Neural progenitor cell (in vitro differentiated cells): ENCODE measurements at regions not wholly inside any gene's neighbourhood (a gene's known extent, or its start where the extent isn't known, plus 50 kb on each side); places are given as distances from the start of the nearest gene placed in this dataset.

Experiments used
- DNase-seq: peaks from one replicate; pipeline ENCODE4 v3.0.0-alpha.2; 2016; ENCODE audit warnings: low spot score
- H2AFZ ChIP-seq: fragments of 200-600 bp; sonication (generic); replicated peaks from 2 replicates; pipeline ENCODE4 v1.6.1; 2016; ENCODE audit warnings: antibody characterized with exemption
- H3F3A ChIP-seq: fragments of 200-600 bp; sonication (generic); 2 replicates; pipeline ENCODE4 v1.6.1; 2016; ENCODE audit warnings: antibody characterized with exemption, low read depth
- H3K27ac ChIP-seq: fragments of 200-600 bp; sonication (generic); 2 replicates; pipeline ENCODE4 v1.5.1; 2016; ENCODE audit warnings: mild to moderate bottlenecking
- H3K27me3 ChIP-seq: fragments of 200-600 bp; sonication (generic); 2 replicates; pipeline ENCODE4 v1.6.1; 2016; ENCODE audit warnings: mild to moderate bottlenecking, moderate library complexity
- H3K36me3 ChIP-seq: fragments of 200-600 bp; sonication (generic); 2 replicates; pipeline ENCODE4 v1.5.1; 2016
- H3K4me1 ChIP-seq: fragments of 200-600 bp; sonication (generic); 2 replicates; pipeline ENCODE4 v1.6.1; 2016; ENCODE audit warnings: mixed run types
- H3K4me2 ChIP-seq: fragments of 200-600 bp; sonication (generic); 2 replicates; pipeline ENCODE4 v1.6.1; 2016
- H3K4me3 ChIP-seq: fragments of 200-600 bp; sonication (generic); 2 replicates; pipeline ENCODE4 v1.5.1; 2016
- H3K79me2 ChIP-seq: fragments of 200-600 bp; sonication (generic); 2 replicates; pipeline ENCODE4 v1.6.1; 2016; ENCODE audit warnings: low read depth
- H3K9ac ChIP-seq: fragments of 200-600 bp; sonication (generic); 2 replicates; pipeline ENCODE4 v1.6.1; 2016
- H3K9me3 ChIP-seq: fragments of 200-600 bp; sonication (generic); 2 replicates; pipeline ENCODE4 v1.5.1; 2016; ENCODE audit warnings: low read depth
- H4K20me1 ChIP-seq: fragments of 200-600 bp; sonication (generic); 2 replicates; pipeline ENCODE4 v1.6.1; 2016; ENCODE audit warnings: low read depth
- H3K27ac Mint-ChIP-seq: 3 replicates; pipeline ENCODE4 v1.8.0; 2021; ENCODE audit warnings: mixed read lengths
- H3K27me3 Mint-ChIP-seq: 2 replicates; pipeline ENCODE4 v1.8.0; 2022; ENCODE audit warnings: low read depth, mild to moderate bottlenecking, inconsistent platforms, moderate library complexity, mixed read lengths; ENCODE audit not compliant: insufficient read depth
- H3K36me3 Mint-ChIP-seq: 3 replicates; pipeline ENCODE4 v1.8.0; 2021; ENCODE audit warnings: mixed read lengths
- H3K4me1 Mint-ChIP-seq: 3 replicates; pipeline ENCODE4 v1.8.0; 2021; ENCODE audit warnings: mixed read lengths
- H3K4me3 Mint-ChIP-seq: 3 replicates; pipeline ENCODE4 v1.8.0; 2021; ENCODE audit warnings: mild to moderate bottlenecking, moderate library complexity, mixed read lengths
- H3K9me3 Mint-ChIP-seq: 3 replicates; pipeline ENCODE4 v1.8.0; 2020; ENCODE audit warnings: mixed read lengths
- CTCF ChIP-seq: fragments of 200-600 bp; sonication (generic); IDR thresholded peaks from 2 replicates; pipeline ENCODE4 v1.5.1; 2017; ENCODE audit warnings: antibody characterized with exemption, mild to moderate bottlenecking
- EZH2 ChIP-seq: fragments of 200-600 bp; sonication (generic); IDR thresholded peaks from 2 replicates; pipeline ENCODE4 v1.6.1; 2017; ENCODE audit warnings: antibody characterized with exemption, mild to moderate bottlenecking, moderate library complexity
- EZH2phosphoT487 ChIP-seq: fragments of 200-600 bp; sonication (generic); IDR thresholded peaks from 2 replicates; pipeline ENCODE4 v1.6.1; 2017; ENCODE audit warnings: antibody characterized with exemption

GRCh38 chr2:216967889-216968288, 108.0 kb upstream of the TNP1 start:
- Histone ChIP-seq H2AFZ (no peak overlapping the region), H4K20me1 (no peaks in the 10 kb centered on the region), H3K27ac (no peak overlapping the region), H3K27me3 (no peaks in the 10 kb centered on the region), H3K4me1 (no peaks in the 10 kb centered on the region), H3K79me2 (no peaks in the 10 kb centered on the region), H3F3A (no peaks in the 10 kb centered on the region), H3K4me3 (no peak overlapping the region), H3K36me3 (no peaks in the 10 kb centered on the region), H3K4me2 (no peak overlapping the region), H3K9ac (no peak overlapping the region), H3K9me3 (no peaks in the 10 kb centered on the region)
- Mint-ChIP-seq H3K4me3 (no peak overlapping the region), H3K27ac (no peak overlapping the region), H3K9me3 (no peaks in the 10 kb centered on the region), H3K27me3 (no peaks in the 10 kb centered on the region), H3K4me1 (no peaks in the 10 kb centered on the region), H3K36me3 (no peaks in the 10 kb centered on the region)
- DNase-seq = no peak
- TF ChIP-seq EZH2 (no peak), CTCF (no peak), EZH2phosphoT487 (no peak)

- H3K9ac ChIP-seq = no peak overlapping the region
- H3K27ac ChIP-seq = no peak overlapping the region
- no peak overlapping the region for H3K4me3 ChIP-seq
- no peak for TF ChIP-seq EZH2phosphoT487
- no peak for TF ChIP-seq CTCF
- TF ChIP-seq EZH2 = no peak
- no peak overlapping the region for H2AFZ ChIP-seq
- DNase-seq = no peak
- H3K79me2 ChIP-seq = no peaks in the 10 kb centered on the region
- Mint-ChIP-seq H3K36me3 (no peaks in the 10 kb centered on the region), H3K27me3 (no peaks in the 10 kb centered on the region), H3K27ac (no peak overlapping the region), H3K9me3 (peaks cover 3% of the 10 kb centered on the region), H3K4me3 (no peak overlapping the region), H3K4me1 (peaks cover 13% of the 10 kb centered on the region)
- no peaks in the 10 kb centered on the region for H3K27me3 ChIP-seq
- no peaks in the 10 kb centered on the region for H3F3A ChIP-seq
- no peaks in the 10 kb centered on the region for H3K9me3 ChIP-seq
- no peaks in the 10 kb centered on the region for H3K36me3 ChIP-seq
- H3K4me2 ChIP-seq = no peak overlapping the region
- no peaks in the 10 kb centered on the region for H3K4me1 ChIP-seq
- H4K20me1 ChIP-seq = no peaks in the 10 kb centered on the region
Observed at GRCh38 chr2:216960671-216961268, 100.9 kb upstream of the TNP1 start.

- TF ChIP-seq EZH2phosphoT487 = no peak
- TF ChIP-seq EZH2 = no peak
- TF ChIP-seq CTCF = no peak
- no peaks in the 10 kb centered on the region for H3K36me3 Mint-ChIP-seq
- peaks cover 10% of the 10 kb centered on the region for H3K9me3 Mint-ChIP-seq
- Histone ChIP-seq H3K4me2 (no peak overlapping the region), H3K36me3 (no peaks in the 10 kb centered on the region), H3K9ac (no peak overlapping the region), H3K27ac (no peak overlapping the region), H3K4me3 (no peak overlapping the region), H3K9me3 (no peaks in the 10 kb centered on the region), H3K27me3 (no peaks in the 10 kb centered on the region), H3K4me1 (no peaks in the 10 kb centered on the region), H3K79me2 (no peaks in the 10 kb centered on the region), H4K20me1 (no peaks in the 10 kb centered on the region), H3F3A (no peaks in the 10 kb centered on the region), H2AFZ (peak overlapping the region; percentile 45)
- H3K27ac Mint-ChIP-seq = no peak overlapping the region
- no peak for DNase-seq
- H3K4me3 Mint-ChIP-seq = no peak overlapping the region
- peaks cover 13% of the 10 kb centered on the region for H3K4me1 Mint-ChIP-seq
- no peaks in the 10 kb centered on the region for H3K27me3 Mint-ChIP-seq
Observed at GRCh38 chr2:216959433-216959832, 99.6 kb upstream of the TNP1 start.
